Psoas muscle (tissue), 7 donors: ENCODE measurements at regions not wholly inside any gene's neighbourhood (a gene's known extent, or its start where the extent isn't known, plus 50 kb on each side); places are given as distances from the start of the nearest gene placed in this dataset.
"Not testable (repeated sequence)": the region's sequence is repeated elsewhere in the genome, so short reads cannot be mapped to it uniquely, and the experiment has no call there.

Experiments used
- ATAC-seq, 4 donors: fragments of 200-7000 bp; cut with Tn5 transposase; one replicate each; pipeline ENCODE4 v1.9.1; 2020; ENCODE audit warnings: moderate library complexity in 3 of 4, mild to moderate bottlenecking in 2 of 4
- DNase-seq, 2 donors: peaks; one replicate each; pipeline ENCODE4 v3.0.0-alpha.2; 2020
- H3K27ac ChIP-seq: fragments of 200-600 bp; one replicate; pipeline ENCODE4 v1.8.0; 2022
- H3K27me3 ChIP-seq, 3 donors: fragments of 200-600 bp in 1 of 3; one replicate each; pipeline versions ENCODE4 v1.6.1 to v1.8.0; 2013 to 2022; ENCODE audit warnings: low read length in 2 of 3, mild to moderate bottlenecking in 2 of 3, moderate library complexity in 1 of 3; ENCODE audit not compliant: insufficient read depth in 3 of 3
- H3K36me3 ChIP-seq, 2 donors: fragments of 200-600 bp in 1 of 2; one replicate each; pipeline versions ENCODE4 v1.6.1 to v1.8.0; 2013 to 2022; ENCODE audit warnings: low read depth in 1 of 2, mild to moderate bottlenecking in 1 of 2, moderate library complexity in 1 of 2; ENCODE audit not compliant: insufficient read depth in 1 of 2
- H3K4me1 ChIP-seq: fragments of 200-600 bp; one replicate; pipeline ENCODE4 v1.8.0; 2022
- H3K4me3 ChIP-seq: fragments of 200-600 bp; one replicate; pipeline ENCODE4 v1.8.0; 2022; ENCODE audit warnings: mild to moderate bottlenecking
- H3K9me3 ChIP-seq: fragments of 200-600 bp; one replicate; pipeline ENCODE4 v1.8.0; 2022
- WGBS, 3 donors: extraction: QIAGEN DNeasy Blood & Tissue Kit; methylation state at CpG; one replicate each; pipeline versions ENCODE4 v1.1.6 to v1.1.7; 2013; 5-methylcytosine and 5-hydroxymethylcytosine counted together
- intact Hi-C, 2 donors: fragments of 100-400 bp; cut with DNase I; formaldehyde crosslinking; loops; one replicate each; pipeline versions ENCODE4 v1.11.0 to v1.14.2; 2022
- TF ChIP-seq, protein P1 (sequence below): fragments of 200-600 bp; IDR thresholded peaks from one replicate; pipeline ENCODE4 v1.8.0; 2022; ENCODE audit warnings: antibody characterized with exemption
- donor health status: healthy with polysubstance abuse.
- donor health status: DM: no; HTN: no; CAD: no; lungs with moderate emphysema.
- donor health status: Bipolar disorder and iron deficiency.
- donor health status: healthy.
- donor health status: DM: yes; HTN: yes; CAD: no.
- donor health status: DM: no; HTN: no; CAD: no.
- donor health status: DM: yes; HTN: yes; CAD: no.

GRCh38 chr14:21863289-21863688 is 189.7 kb upstream of the OR4E1 start:
- Histone ChIP-seq H3K27ac (no peak overlapping the region), H3K4me3 (no peak overlapping the region), H3K27me3 (no peaks in the 10 kb centered on the region), H3K4me1 (no peaks in the 10 kb centered on the region), H3K9me3 (no peaks in the 10 kb centered on the region), H3K36me3 (no peaks in the 10 kb centered on the region)
- DNase-seq (no peak), ATAC-seq (no peak)
- WGBS, 3 donors, result 67 to 79% (median 77%) methylated on average over 2 of the region's 2 CpGs
- intact Hi-C loops, result no loop called here
- TF ChIP-seq, protein P1, sequence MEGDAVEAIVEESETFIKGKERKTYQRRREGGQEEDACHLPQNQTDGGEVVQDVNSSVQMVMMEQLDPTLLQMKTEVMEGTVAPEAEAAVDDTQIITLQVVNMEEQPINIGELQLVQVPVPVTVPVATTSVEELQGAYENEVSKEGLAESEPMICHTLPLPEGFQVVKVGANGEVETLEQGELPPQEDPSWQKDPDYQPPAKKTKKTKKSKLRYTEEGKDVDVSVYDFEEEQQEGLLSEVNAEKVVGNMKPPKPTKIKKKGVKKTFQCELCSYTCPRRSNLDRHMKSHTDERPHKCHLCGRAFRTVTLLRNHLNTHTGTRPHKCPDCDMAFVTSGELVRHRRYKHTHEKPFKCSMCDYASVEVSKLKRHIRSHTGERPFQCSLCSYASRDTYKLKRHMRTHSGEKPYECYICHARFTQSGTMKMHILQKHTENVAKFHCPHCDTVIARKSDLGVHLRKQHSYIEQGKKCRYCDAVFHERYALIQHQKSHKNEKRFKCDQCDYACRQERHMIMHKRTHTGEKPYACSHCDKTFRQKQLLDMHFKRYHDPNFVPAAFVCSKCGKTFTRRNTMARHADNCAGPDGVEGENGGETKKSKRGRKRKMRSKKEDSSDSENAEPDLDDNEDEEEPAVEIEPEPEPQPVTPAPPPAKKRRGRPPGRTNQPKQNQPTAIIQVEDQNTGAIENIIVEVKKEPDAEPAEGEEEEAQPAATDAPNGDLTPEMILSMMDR, result no peak

- WGBS, 3 donors, result 76 to 81% (median 77%) methylated on average over 4 of the region's 4 CpGs
- Histone ChIP-seq H3K36me3 (no peaks in the 10 kb centered on the region), H3K27me3 (no peaks in the 10 kb centered on the region), H3K4me3 (no peak overlapping the region), H3K9me3 (no peaks in the 10 kb centered on the region), H3K4me1 (no peaks in the 10 kb centered on the region), H3K27ac (no peak overlapping the region)
- DNase-seq (no peak), ATAC-seq (no peak)
- TF ChIP-seq, protein P1, result no peak
- intact Hi-C loops, result no loop called here
Measured at GRCh38 chr14:21861153-21861552, 187.5 kb upstream of the OR4E1 start.

- DNase-seq (no peak), ATAC-seq (no peak)
- TF ChIP-seq, protein P1, result no peak
- intact Hi-C loops, result no loop called here
- H3K27ac ChIP-seq, result no peak overlapping the region
- no peaks in the 10 kb centered on the region for H3K27me3 ChIP-seq
- H3K4me3 ChIP-seq, result no peak overlapping the region
- 59 to 70% (median 64%) methylated on average over 3 of the region's 3 CpGs for WGBS, 3 donors
- H3K9me3 ChIP-seq, result no peaks in the 10 kb centered on the region
- H3K36me3 ChIP-seq, result no peaks in the 10 kb centered on the region
- H3K4me1 ChIP-seq, result no peaks in the 10 kb centered on the region
Measured at GRCh38 chr14:21860172-21860571, 186.6 kb upstream of the OR4E1 start.

DNA sequence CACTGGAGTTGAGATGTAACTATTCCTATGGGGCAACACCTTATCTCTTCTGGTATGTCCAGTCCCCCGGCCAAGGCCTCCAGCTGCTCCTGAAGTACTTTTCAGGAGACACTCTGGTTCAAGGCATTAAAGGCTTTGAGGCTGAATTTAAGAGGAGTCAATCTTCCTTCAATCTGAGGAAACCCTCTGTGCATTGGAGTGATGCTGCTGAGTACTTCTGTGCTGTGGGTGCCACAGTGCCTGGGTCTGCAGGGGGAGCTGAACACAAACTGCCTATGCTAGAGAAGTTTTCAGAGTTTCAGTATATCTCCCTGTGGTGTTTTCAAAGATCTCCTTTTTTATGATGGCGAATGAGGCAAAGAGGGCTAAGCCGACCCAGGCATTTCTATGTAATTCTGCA is 179.2 kb upstream of the OR4E1 start:
- Histone ChIP-seq H3K4me3 (no peak overlapping the region), H3K27me3 (no peaks in the 10 kb centered on the region), H3K4me1 (no peaks in the 10 kb centered on the region), H3K27ac (no peak overlapping the region), H3K36me3 (no peaks in the 10 kb centered on the region), H3K9me3 (no peaks in the 10 kb centered on the region)
- TF ChIP-seq, protein P1, result no peak
- DNase-seq (no peak), ATAC-seq (no peak)
- intact Hi-C loops, result no loop called here
- 78 to 87% (median 81%) methylated on average over 3 of the region's 3 CpGs for WGBS, 3 donors

DNA sequence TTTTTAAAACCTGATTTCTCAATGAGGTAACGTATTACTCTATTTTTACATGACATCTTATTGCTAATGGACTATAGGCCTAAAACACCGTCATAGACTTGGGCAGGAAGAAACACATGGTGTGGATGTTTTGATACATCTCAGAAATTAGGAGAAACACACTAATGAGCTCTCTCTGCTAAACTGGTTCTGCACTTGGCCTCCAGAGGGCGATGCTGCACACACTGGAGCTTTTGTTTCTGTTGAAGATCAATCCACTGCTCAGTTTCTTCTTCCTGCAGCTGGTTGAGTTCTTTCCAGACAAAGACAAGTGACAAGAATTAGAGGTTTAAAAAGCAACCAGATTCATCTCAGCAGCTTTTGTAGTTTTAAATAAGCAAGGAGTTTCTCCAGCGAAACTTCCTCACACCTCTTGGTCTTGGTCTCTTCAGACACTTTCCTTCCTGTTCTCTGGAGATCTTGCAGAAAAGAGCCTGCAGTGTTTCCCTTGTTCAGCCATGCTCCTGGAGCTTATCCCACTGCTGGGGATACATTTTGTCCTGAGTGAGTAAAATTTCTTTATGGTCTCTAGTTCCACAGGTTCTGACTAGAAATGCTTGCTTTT is 178.5 kb upstream of the OR4E1 start:
- ATAC-seq, result no peak
- TF ChIP-seq, protein P1, result peak; percentile 23
- Histone ChIP-seq H3K36me3 (no peaks in the 10 kb centered on the region), H3K27me3 (no peaks in the 10 kb centered on the region), H3K9me3 (no peaks in the 10 kb centered on the region), H3K27ac (no peak overlapping the region), H3K4me1 (no peaks in the 10 kb centered on the region), H3K4me3 (no peak overlapping the region)
- intact Hi-C loops, result no loop called here
- whole genome bisulfite sequencing, 3 donors, result 20 to 27% (median 23%) methylated on average over 4 of the region's 4 CpGs
- DNase-seq, result peak in 1 of 2 donors; percentile 52

- H3K4me1 ChIP-seq, H3K4me3 ChIP-seq, H3K36me3 ChIP-seq, H3K27me3 ChIP-seq, DNase-seq, H3K9me3 ChIP-seq, intact Hi-C loops, H3K27ac ChIP-seq, ATAC-seq: not testable (repeated sequence)
- 65 to 73% (median 68%) methylated on average over 10 to 11 of the region's 11 CpGs for WGBS, 3 donors
Measured at GRCh38 chr14:21846902-21847301, 173.3 kb upstream of the OR4E1 start.
